GM12872 (cell line): ENCODE measurements at regions not wholly inside any gene's neighbourhood (a gene's known extent, or its start where the extent isn't known, plus 50 kb on each side); places are given as distances from the start of the nearest gene placed in this dataset.

ENCODE experiments used
- TF ChIP-seq, protein P1 (sequence below): IDR thresholded peaks from 3 replicates; pipeline ENCODE4 v1.5.1; 2011; ENCODE audit warnings: low read depth, mild to moderate bottlenecking, low read length, moderate library complexity; ENCODE audit not compliant: insufficient read depth

DNA sequence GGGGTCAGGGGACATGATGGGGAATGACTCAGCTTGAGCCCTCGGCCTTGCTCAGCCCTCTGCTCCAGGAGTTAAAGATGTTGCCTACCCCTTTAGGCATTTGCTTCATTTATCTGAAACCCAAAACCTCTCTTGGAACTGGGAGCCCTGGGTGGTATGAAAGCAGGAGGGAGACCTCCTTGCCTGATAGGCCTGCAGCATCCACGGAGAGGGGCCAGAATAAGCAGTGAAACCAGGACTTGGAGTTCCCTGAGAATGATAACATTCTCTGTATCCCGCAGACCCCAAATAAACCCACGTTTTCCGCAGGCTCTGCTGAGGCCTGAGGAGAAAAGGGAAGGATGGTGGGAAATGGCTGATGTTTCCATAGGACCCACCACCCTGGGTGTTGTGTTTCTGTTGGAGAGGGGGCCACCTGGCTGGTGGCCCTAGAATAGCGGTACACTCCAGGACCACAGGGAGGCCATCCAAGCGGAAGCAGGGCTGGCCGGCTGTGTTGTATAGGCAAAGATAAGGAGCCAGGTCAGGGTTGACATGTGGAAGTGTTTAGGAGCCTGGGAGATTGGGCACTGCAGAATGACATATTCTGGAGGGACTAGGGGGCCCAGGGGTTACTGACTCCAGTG lies 77.4 kb downstream of the FOXD2 start:
- TF ChIP-seq, protein P1, sequence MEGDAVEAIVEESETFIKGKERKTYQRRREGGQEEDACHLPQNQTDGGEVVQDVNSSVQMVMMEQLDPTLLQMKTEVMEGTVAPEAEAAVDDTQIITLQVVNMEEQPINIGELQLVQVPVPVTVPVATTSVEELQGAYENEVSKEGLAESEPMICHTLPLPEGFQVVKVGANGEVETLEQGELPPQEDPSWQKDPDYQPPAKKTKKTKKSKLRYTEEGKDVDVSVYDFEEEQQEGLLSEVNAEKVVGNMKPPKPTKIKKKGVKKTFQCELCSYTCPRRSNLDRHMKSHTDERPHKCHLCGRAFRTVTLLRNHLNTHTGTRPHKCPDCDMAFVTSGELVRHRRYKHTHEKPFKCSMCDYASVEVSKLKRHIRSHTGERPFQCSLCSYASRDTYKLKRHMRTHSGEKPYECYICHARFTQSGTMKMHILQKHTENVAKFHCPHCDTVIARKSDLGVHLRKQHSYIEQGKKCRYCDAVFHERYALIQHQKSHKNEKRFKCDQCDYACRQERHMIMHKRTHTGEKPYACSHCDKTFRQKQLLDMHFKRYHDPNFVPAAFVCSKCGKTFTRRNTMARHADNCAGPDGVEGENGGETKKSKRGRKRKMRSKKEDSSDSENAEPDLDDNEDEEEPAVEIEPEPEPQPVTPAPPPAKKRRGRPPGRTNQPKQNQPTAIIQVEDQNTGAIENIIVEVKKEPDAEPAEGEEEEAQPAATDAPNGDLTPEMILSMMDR = no peak

DNA sequence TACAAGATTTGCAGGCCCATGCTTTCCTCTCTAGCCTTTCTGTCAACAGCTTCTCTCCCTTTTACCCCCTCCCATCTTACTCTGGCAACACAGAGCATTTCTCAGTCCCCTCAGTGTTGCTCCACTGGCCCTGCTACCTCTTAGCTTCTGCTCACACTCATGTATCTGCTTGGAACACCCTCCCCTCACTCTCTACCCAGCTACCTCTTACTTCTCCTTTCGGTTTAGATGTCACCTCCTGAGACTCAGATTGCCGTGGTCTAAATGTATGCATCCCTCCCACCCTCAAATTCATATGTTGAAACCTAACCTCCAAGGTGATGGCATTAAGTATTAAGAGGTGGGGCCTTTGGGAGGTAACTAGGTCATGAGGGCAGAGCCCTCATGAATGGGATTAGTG lies 80.1 kb downstream of the FOXD2 start:
- TF ChIP-seq, protein P1 = no peak

DNA sequence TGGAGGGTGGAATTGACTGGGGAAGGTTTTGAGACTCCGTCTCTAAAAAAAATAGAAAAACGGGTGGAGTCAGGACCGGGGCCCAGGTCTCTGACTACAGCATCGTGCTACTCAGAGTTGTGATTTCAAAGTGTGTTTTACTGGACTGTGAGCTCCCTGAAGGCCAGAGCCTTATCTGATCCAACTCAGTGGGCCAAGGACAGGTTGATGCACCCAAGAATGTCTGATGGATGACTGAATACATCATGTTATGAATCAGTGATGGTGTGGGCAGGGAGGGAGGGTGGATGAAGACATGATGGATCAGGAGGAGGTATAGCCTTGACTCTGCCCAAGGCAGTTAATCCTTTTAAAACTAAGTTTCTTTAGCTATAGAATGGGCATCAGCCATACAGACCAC lies 81.6 kb downstream of the FOXD2 start:
- TF ChIP-seq, protein P1 = no peak

DNA sequence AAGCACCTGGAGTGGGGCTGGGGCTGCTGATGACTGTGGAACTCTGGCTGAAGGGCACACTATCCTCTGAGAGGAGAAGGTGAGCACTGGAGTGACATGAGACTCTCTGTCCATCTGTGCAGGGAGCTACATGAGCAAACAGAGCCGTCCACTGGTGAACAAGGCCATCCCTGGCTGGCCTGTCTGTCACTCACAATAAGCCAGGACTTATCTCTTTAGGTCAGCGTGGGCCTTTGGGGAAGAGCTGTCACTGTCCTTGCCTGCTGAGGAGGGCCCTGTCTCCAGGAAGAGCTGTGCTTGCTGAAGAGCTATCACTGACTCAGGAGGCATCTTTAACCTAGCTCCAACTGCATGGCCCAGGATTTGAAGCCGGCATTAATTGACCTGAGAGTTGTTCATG lies 82.1 kb downstream of the FOXD2 start:
- TF ChIP-seq, protein P1 = no peak

DNA sequence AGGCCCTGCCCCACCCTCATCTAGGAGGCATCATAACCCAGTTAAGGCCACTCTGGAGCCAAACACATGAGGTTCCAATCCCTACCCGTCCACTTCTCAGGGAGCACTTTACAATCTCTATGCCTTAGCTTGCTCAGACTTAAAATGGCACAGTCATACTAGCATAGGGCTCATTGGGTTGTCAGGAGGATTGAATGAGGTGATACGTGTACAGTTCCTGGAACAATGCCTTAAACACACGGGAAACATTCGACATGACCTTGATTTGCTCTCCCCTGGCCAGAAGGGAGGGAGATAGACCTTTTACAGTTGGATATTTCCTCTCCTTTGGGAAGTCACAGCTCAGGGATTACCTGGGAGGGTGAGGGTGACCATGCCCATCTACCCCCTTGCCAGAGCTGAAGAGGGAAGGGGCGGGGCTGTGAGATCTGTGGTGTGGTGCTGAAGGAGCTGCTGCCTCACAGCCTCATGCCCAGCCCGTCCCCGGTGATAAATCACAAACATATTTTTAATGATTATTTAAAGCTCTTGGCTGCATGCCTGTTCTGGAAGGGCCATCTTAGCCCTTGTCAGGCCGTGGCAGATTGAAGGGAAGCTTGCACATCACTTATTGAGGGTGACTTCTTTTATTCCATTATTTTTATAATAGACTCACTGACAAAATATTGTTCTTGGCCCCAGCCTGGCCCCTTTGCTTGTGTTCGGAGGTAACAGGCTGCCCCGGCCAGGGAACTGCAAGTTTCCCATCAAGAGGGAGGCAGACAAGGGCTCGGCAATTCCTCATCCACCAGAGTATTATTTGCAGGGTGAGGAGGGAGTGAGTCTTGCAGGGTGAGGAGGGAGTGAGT lies 83.4 kb downstream of the FOXD2 start:
- TF ChIP-seq, protein P1 = no peak

DNA sequence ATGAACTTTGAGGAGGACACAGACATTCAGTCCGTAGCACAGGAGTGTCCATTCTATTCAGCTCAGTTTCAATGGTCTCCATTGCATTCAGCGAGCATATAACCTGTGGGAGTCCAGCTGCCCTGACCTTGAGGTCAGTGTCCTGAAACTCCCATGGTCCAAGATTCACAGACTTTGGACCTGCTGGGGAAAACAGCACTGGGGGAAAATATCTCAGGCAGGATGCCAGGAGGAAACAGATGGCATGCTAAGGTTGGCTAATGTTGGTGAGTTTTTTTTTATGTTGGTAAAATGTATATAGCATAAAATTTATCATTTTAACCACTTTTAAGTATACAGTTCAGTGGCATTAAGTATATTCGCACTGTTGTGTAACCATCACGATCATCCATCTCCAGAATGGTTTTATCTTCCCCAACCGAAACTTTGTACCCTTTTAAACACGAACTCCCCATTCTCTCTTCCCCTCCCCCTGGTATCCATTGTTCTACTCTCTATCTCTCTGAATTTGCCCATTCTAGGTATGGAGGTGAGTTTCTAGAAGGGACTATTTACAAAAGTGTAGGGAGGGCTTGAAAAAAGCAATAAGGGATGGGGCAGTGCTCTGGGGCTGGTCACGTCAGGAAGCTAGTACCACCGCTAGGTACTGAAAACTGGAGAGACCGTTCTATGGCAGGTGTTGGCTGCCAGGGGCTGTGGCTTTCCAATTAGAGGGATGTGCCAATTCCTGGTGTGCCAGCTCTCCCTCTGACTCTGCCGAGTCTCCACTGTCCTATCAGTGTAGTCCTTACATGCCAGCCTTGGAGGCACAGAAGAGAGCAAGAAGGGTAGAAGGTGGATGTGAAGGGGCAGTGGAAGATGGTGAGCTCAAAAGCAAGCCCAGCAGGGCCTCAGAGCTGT lies 85.3 kb downstream of the FOXD2 start:
- TF ChIP-seq, protein P1 = no peak

DNA sequence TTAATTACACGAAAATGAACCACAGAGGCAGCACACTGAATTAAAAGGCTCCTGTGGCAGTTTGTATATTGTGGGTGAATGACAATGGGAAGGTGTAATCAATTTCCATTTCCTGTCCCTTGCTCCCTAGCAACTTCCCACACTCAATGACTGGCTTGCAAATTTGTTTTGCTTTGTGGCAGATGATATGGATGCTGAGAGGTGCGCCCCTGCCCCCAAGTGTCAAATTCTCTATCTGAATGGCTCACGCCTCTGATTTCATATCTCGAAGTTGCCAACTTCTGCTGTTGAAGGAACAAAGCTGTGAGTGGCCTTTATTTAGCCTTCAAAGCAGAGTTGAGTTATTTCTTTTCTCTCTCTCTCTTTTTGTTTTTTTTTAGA lies 86.0 kb downstream of the FOXD2 start:
- TF ChIP-seq, protein P1 = no peak
